ENCODE measurements at regions not wholly inside any gene's neighbourhood (a gene's known extent, or its start where the extent isn't known, plus 50 kb on each side); places are given as distances from the start of the nearest gene placed in this dataset.

DNA sequence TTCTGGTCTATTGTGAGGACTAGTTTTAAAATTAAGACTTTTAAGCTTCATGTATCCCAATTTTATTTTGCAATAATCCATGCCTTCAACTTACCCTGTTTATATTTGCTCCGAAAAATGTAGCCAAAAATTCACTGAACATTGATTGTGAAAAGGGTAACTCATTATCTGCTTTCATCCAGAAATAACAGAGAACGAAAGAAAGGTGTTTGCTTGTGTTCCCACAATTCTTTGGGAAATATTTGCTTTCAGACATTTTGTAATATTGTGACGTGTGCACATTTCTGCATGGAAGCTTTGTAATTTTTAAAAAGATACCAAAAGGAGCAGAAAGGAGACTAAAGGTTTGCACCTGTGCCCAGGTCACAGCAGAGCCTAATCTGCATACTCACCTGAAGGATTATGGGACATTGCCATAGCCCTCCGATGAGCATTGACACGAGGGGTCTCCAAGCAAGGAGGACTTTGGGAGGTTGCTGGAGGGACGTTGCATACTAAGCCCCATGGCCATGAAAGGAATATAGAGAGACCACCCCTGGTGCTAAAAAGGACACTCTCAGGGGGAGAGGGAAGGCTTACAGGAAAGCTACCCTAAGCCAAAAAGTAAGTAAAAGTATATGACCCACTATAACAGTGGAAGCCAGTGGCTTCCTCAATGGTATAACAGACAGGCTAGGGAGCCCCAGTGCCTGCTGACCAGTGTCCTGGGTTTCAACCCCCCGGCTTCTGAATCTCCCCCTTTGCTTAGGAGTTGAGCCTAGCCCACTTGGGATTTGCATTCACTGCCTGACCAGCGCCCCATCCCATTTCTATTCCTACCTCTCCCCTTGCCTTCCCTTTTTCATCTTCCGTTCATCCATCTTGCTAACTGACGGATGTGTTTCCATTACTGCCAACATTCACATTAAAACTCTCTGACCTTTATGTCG lies 148.6 kb upstream of the ZC3H12A start:
- Histone ChIP-seq H3K36me3 (ENCODE audit: insufficient read depth, insufficient read length, low read length) (no peaks in the 10 kb centered on the region), H3K9ac (ENCODE audit: insufficient read length, low read depth) (no peak overlapping the region), H3K4me1 (ENCODE audit: insufficient read depth, insufficient read length) (no peaks in the 10 kb centered on the region), H3K9me3 (ENCODE audit: insufficient read depth, low read length) (peaks cover 18% of the 10 kb centered on the region; the same call in 1 of the 2 replicates), H3K4me3 (ENCODE audit: insufficient read length, low read depth) (no peak overlapping the region), H3K27me3 (ENCODE audit: insufficient read depth, insufficient read length) (no peaks in the 10 kb centered on the region)
- TF ChIP-seq ZNF274 (IDR thresholded peaks at IDR 0.05; ENCODE audit: low read depth, low read length) (no peak), YY1 (IDR thresholded peaks at IDR 0.05; ENCODE audit: insufficient read depth, insufficient read length) (no peak), SUZ12 (IDR thresholded peaks at IDR 0.05; ENCODE audit: extremely low read depth, insufficient read depth, insufficient read length) (no peak)
- DNase-seq (ENCODE audit: low read depth, low spot score): no peak

- H3K9me3 ChIP-seq (ENCODE audit: insufficient read depth, low read length): no peaks in the 10 kb centered on the region
- no peak overlapping the region for H3K9ac ChIP-seq (ENCODE audit: insufficient read length, low read depth)
- no peak overlapping the region for H3K4me3 ChIP-seq (ENCODE audit: insufficient read length, low read depth)
- no peaks in the 10 kb centered on the region for H3K4me1 ChIP-seq (ENCODE audit: insufficient read depth, insufficient read length)
- no peak for DNase-seq (ENCODE audit: low read depth, low spot score)
- peaks cover 2% of the 10 kb centered on the region for H3K27me3 ChIP-seq (ENCODE audit: insufficient read depth, insufficient read length)
- no peaks in the 10 kb centered on the region for H3K36me3 ChIP-seq (ENCODE audit: insufficient read depth, insufficient read length, low read length)
- TF ChIP-seq YY1 (IDR thresholded peaks at IDR 0.05; ENCODE audit: insufficient read depth, insufficient read length) (no peak), ZNF274 (IDR thresholded peaks at IDR 0.05; ENCODE audit: low read depth, low read length) (no peak), SUZ12 (IDR thresholded peaks at IDR 0.05; ENCODE audit: extremely low read depth, insufficient read depth, insufficient read length) (no peak)
Observed at GRCh38 chr1:37332126-37332525, 142.3 kb upstream of the ZC3H12A start.

DNA sequence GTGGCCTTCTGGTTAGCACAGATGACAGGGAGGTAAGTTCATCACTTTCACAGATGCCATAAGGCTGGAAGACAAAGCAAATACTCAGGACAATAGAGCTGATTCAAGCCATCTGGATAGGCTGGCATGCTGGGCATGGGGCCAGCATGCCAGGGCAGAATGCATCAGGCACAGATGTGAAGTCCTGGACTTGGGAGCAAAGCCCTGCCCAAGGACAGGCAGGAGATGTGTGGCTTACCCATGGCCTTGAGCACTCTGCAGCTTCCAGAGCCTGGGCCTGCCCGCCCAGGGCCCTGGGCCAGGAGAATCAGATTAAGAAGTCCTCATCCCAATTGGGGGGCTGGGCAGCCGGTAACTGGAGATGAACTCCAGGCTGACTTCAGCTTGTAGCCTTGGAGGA lies 135.7 kb upstream of the ZC3H12A start:
- Histone ChIP-seq H3K27me3 (ENCODE audit: insufficient read depth, insufficient read length) (peaks cover 3% of the 10 kb centered on the region), H3K4me1 (ENCODE audit: insufficient read depth, insufficient read length) (no peaks in the 10 kb centered on the region), H3K4me3 (ENCODE audit: insufficient read length, low read depth) (no peak overlapping the region), H3K36me3 (ENCODE audit: insufficient read depth, insufficient read length, low read length) (no peaks in the 10 kb centered on the region), H3K9ac (ENCODE audit: insufficient read length, low read depth) (no peak overlapping the region), H3K9me3 (ENCODE audit: insufficient read depth, low read length) (no peaks in the 10 kb centered on the region)
- no peak for DNase-seq (ENCODE audit: low read depth, low spot score)
- no peak for TF ChIP-seq ZNF274 (IDR thresholded peaks at IDR 0.05; ENCODE audit: low read depth, low read length)
- no peak for TF ChIP-seq SUZ12 (IDR thresholded peaks at IDR 0.05; ENCODE audit: extremely low read depth, insufficient read depth, insufficient read length)
- TF ChIP-seq YY1 (IDR thresholded peaks at IDR 0.05; ENCODE audit: insufficient read depth, insufficient read length): no peak

GRCh38 chr1:37342736-37343135 lies 131.6 kb upstream of the ZC3H12A start:
- H3K4me3 ChIP-seq (ENCODE audit: insufficient read length, low read depth): no peak overlapping the region
- H3K9me3 ChIP-seq (ENCODE audit: insufficient read depth, low read length): no peaks in the 10 kb centered on the region
- DNase-seq (ENCODE audit: low read depth, low spot score): no peak
- no peaks in the 10 kb centered on the region for H3K4me1 ChIP-seq (ENCODE audit: insufficient read depth, insufficient read length)
- no peak overlapping the region for H3K9ac ChIP-seq (ENCODE audit: insufficient read length, low read depth)
- TF ChIP-seq ZNF274 (IDR thresholded peaks at IDR 0.05; ENCODE audit: low read depth, low read length) (no peak), YY1 (IDR thresholded peaks at IDR 0.05; ENCODE audit: insufficient read depth, insufficient read length) (no peak), SUZ12 (IDR thresholded peaks at IDR 0.05; ENCODE audit: extremely low read depth, insufficient read depth, insufficient read length) (no peak)
- H3K36me3 ChIP-seq (ENCODE audit: insufficient read depth, insufficient read length, low read length): no peaks in the 10 kb centered on the region
- no peaks in the 10 kb centered on the region for H3K27me3 ChIP-seq (ENCODE audit: insufficient read depth, insufficient read length)

GRCh38 chr1:37347104-37347649 lies 127.2 kb upstream of the ZC3H12A start:
- Histone ChIP-seq H3K4me1 (ENCODE audit: insufficient read depth, insufficient read length) (peaks cover 2% of the 10 kb centered on the region), H3K36me3 (ENCODE audit: insufficient read depth, insufficient read length, low read length) (no peaks in the 10 kb centered on the region), H3K9ac (ENCODE audit: insufficient read length, low read depth) (no peak overlapping the region), H3K27me3 (ENCODE audit: insufficient read depth, insufficient read length) (no peaks in the 10 kb centered on the region), H3K9me3 (ENCODE audit: insufficient read depth, low read length) (no peaks in the 10 kb centered on the region), H3K4me3 (ENCODE audit: insufficient read length, low read depth) (no peak overlapping the region)
- DNase-seq (ENCODE audit: low read depth, low spot score): no peak
- TF ChIP-seq ZNF274 (IDR thresholded peaks at IDR 0.05; ENCODE audit: low read depth, low read length): no peak
- TF ChIP-seq SUZ12 (IDR thresholded peaks at IDR 0.05; ENCODE audit: extremely low read depth, insufficient read depth, insufficient read length): no peak
- no peak for TF ChIP-seq YY1 (IDR thresholded peaks at IDR 0.05; ENCODE audit: insufficient read depth, insufficient read length)

- H3K27me3 ChIP-seq (ENCODE audit: insufficient read depth, insufficient read length): no peaks in the 10 kb centered on the region
- no peak for TF ChIP-seq SUZ12 (IDR thresholded peaks at IDR 0.05; ENCODE audit: extremely low read depth, insufficient read depth, insufficient read length)
- no peak for TF ChIP-seq YY1 (IDR thresholded peaks at IDR 0.05; ENCODE audit: insufficient read depth, insufficient read length)
- no peak for TF ChIP-seq ZNF274 (IDR thresholded peaks at IDR 0.05; ENCODE audit: low read depth, low read length)
- H3K4me3 ChIP-seq (ENCODE audit: insufficient read length, low read depth): no peak overlapping the region
- no peak overlapping the region for H3K9ac ChIP-seq (ENCODE audit: insufficient read length, low read depth)
- H3K9me3 ChIP-seq (ENCODE audit: insufficient read depth, low read length): peaks cover 5% of the 10 kb centered on the region; the same call in 1 of the 2 replicates
- no peaks in the 10 kb centered on the region for H3K36me3 ChIP-seq (ENCODE audit: insufficient read depth, insufficient read length, low read length)
- no peak for DNase-seq (ENCODE audit: low read depth, low spot score)
- peaks cover 8% of the 10 kb centered on the region for H3K4me1 ChIP-seq (ENCODE audit: insufficient read depth, insufficient read length)
Observed at GRCh38 chr1:37353871-37354270, 120.5 kb upstream of the ZC3H12A start.
